ENCODE measurements at regions not wholly inside any gene's neighbourhood (a gene's known extent, or its start where the extent isn't known, plus 50 kb on each side); places are given as distances from the start of the nearest gene placed in this dataset.

GRCh38 chr10:65313406-65313805, 1612.4 kb upstream of the LRRTM3 start:
- Mint-ChIP-seq H3K36me3 (ENCODE audit: low read depth) (no peaks in the 10 kb centered on the region), H3K27ac (no peak overlapping the region), H3K27me3 (ENCODE audit: low read depth) (no peaks in the 10 kb centered on the region), H3K4me3 (no peak overlapping the region), H3K4me1 (ENCODE audit: low read depth) (no peaks in the 10 kb centered on the region), H3K9me3 (peaks cover 7% of the 10 kb centered on the region)
- DNase-seq (ENCODE audit: low spot score): no peak

GRCh38 chr10:65314253-65314652, 1611.6 kb upstream of the LRRTM3 start:
- Mint-ChIP-seq H3K4me1 (ENCODE audit: low read depth) (no peaks in the 10 kb centered on the region), H3K4me3 (no peak overlapping the region), H3K36me3 (ENCODE audit: low read depth) (no peaks in the 10 kb centered on the region), H3K27ac (no peak overlapping the region), H3K27me3 (ENCODE audit: low read depth) (no peaks in the 10 kb centered on the region), H3K9me3 (peaks cover under 1% of the 10 kb centered on the region)
- no peak for DNase-seq (ENCODE audit: low spot score)

GRCh38 chr10:65319493-65319892, 1606.3 kb upstream of the LRRTM3 start:
- Mint-ChIP-seq H3K36me3 (ENCODE audit: low read depth) (no peaks in the 10 kb centered on the region), H3K27ac (no peak overlapping the region), H3K4me1 (ENCODE audit: low read depth) (no peaks in the 10 kb centered on the region), H3K9me3 (peaks cover 3% of the 10 kb centered on the region), H3K27me3 (ENCODE audit: low read depth) (no peaks in the 10 kb centered on the region), H3K4me3 (no peak overlapping the region)
- DNase-seq (ENCODE audit: low spot score): no peak

- no peaks in the 10 kb centered on the region for H3K27me3 Mint-ChIP-seq (ENCODE audit: low read depth)
- H3K4me1 Mint-ChIP-seq (ENCODE audit: low read depth): no peaks in the 10 kb centered on the region
- H3K4me3 Mint-ChIP-seq: no peak overlapping the region
- H3K36me3 Mint-ChIP-seq (ENCODE audit: low read depth): no peaks in the 10 kb centered on the region
- H3K27ac Mint-ChIP-seq: no peak overlapping the region
- peaks cover 3% of the 10 kb centered on the region for H3K9me3 Mint-ChIP-seq
- no peak for DNase-seq (ENCODE audit: low spot score)
These were observed 1605.4 kb upstream of the LRRTM3 start for GRCh38 chr10:65320236-65321026.

GRCh38 chr10:65323802-65324201, 1602.0 kb upstream of the LRRTM3 start:
- no peak overlapping the region for H3K4me3 Mint-ChIP-seq
- peaks cover 3% of the 10 kb centered on the region for H3K9me3 Mint-ChIP-seq
- H3K4me1 Mint-ChIP-seq (ENCODE audit: low read depth): no peaks in the 10 kb centered on the region
- H3K27me3 Mint-ChIP-seq (ENCODE audit: low read depth): no peaks in the 10 kb centered on the region
- H3K36me3 Mint-ChIP-seq (ENCODE audit: low read depth): no peaks in the 10 kb centered on the region
- DNase-seq (ENCODE audit: low spot score): no peak
- no peak overlapping the region for H3K27ac Mint-ChIP-seq

- Mint-ChIP-seq H3K4me3 (no peak overlapping the region), H3K36me3 (ENCODE audit: low read depth) (no peaks in the 10 kb centered on the region), H3K9me3 (peaks cover 3% of the 10 kb centered on the region), H3K27ac (no peak overlapping the region), H3K27me3 (ENCODE audit: low read depth) (no peaks in the 10 kb centered on the region), H3K4me1 (ENCODE audit: low read depth) (no peaks in the 10 kb centered on the region)
- no peak for DNase-seq (ENCODE audit: low spot score)
These were observed 1599.9 kb upstream of the LRRTM3 start for GRCh38 chr10:65325913-65326312.

GRCh38 chr10:65328486-65328885, 1597.3 kb upstream of the LRRTM3 start:
- H3K27me3 Mint-ChIP-seq (ENCODE audit: low read depth): no peaks in the 10 kb centered on the region
- H3K27ac Mint-ChIP-seq: no peak overlapping the region
- H3K4me3 Mint-ChIP-seq: no peak overlapping the region
- peaks cover 3% of the 10 kb centered on the region for H3K9me3 Mint-ChIP-seq
- DNase-seq (ENCODE audit: low spot score): no peak
- no peaks in the 10 kb centered on the region for H3K4me1 Mint-ChIP-seq (ENCODE audit: low read depth)
- no peaks in the 10 kb centered on the region for H3K36me3 Mint-ChIP-seq (ENCODE audit: low read depth)

GRCh38 chr10:65335311-65335710, 1590.5 kb upstream of the LRRTM3 start:
- no peaks in the 10 kb centered on the region for H3K27me3 Mint-ChIP-seq (ENCODE audit: low read depth)
- H3K27ac Mint-ChIP-seq: no peak overlapping the region
- H3K9me3 Mint-ChIP-seq: peaks cover 8% of the 10 kb centered on the region
- no peak overlapping the region for H3K4me3 Mint-ChIP-seq
- DNase-seq (ENCODE audit: low spot score): no peak
- H3K4me1 Mint-ChIP-seq (ENCODE audit: low read depth): no peaks in the 10 kb centered on the region
- H3K36me3 Mint-ChIP-seq (ENCODE audit: low read depth): no peaks in the 10 kb centered on the region

- no peak for DNase-seq (ENCODE audit: low spot score)
- Mint-ChIP-seq H3K9me3 (peaks cover 8% of the 10 kb centered on the region), H3K27me3 (ENCODE audit: low read depth) (no peaks in the 10 kb centered on the region), H3K27ac (no peak overlapping the region), H3K4me3 (no peak overlapping the region), H3K36me3 (ENCODE audit: low read depth) (no peaks in the 10 kb centered on the region), H3K4me1 (ENCODE audit: low read depth) (no peaks in the 10 kb centered on the region)
These were observed 1585.5 kb upstream of the LRRTM3 start for GRCh38 chr10:65340340-65340739.

- no peaks in the 10 kb centered on the region for H3K27me3 Mint-ChIP-seq (ENCODE audit: low read depth)
- H3K36me3 Mint-ChIP-seq (ENCODE audit: low read depth): no peaks in the 10 kb centered on the region
- DNase-seq (ENCODE audit: low spot score): no peak
- H3K9me3 Mint-ChIP-seq: peaks cover 8% of the 10 kb centered on the region
- H3K4me3 Mint-ChIP-seq: no peak overlapping the region
- no peaks in the 10 kb centered on the region for H3K4me1 Mint-ChIP-seq (ENCODE audit: low read depth)
- H3K27ac Mint-ChIP-seq: no peak overlapping the region
These were observed 1584.4 kb upstream of the LRRTM3 start for GRCh38 chr10:65341323-65341925.

GRCh38 chr10:65342245-65342644, 1583.6 kb upstream of the LRRTM3 start:
- H3K9me3 Mint-ChIP-seq: peaks cover 5% of the 10 kb centered on the region
- no peaks in the 10 kb centered on the region for H3K36me3 Mint-ChIP-seq (ENCODE audit: low read depth)

GRCh38 chr10:65346466-65346865, 1579.4 kb upstream of the LRRTM3 start:
- no peaks in the 10 kb centered on the region for H3K27me3 Mint-ChIP-seq (ENCODE audit: low read depth)
- H3K36me3 Mint-ChIP-seq (ENCODE audit: low read depth): no peaks in the 10 kb centered on the region
- no peak for DNase-seq (ENCODE audit: low spot score)
- peaks cover 10% of the 10 kb centered on the region for H3K9me3 Mint-ChIP-seq
- H3K4me1 Mint-ChIP-seq (ENCODE audit: low read depth): no peaks in the 10 kb centered on the region
- no peak overlapping the region for H3K4me3 Mint-ChIP-seq
- H3K27ac Mint-ChIP-seq: no peak overlapping the region

More at GRCh38 chr10:65342245-65342644, 1583.6 kb upstream of the LRRTM3 start:
- Mint-ChIP-seq H3K4me3 (no peak overlapping the region), H3K27me3 (ENCODE audit: low read depth) (no peaks in the 10 kb centered on the region), H3K27ac (no peak overlapping the region), H3K4me1 (ENCODE audit: low read depth) (no peaks in the 10 kb centered on the region)
- DNase-seq (ENCODE audit: low spot score): no peak

- Mint-ChIP-seq H3K27me3 (ENCODE audit: low read depth) (no peaks in the 10 kb centered on the region), H3K9me3 (peaks cover 19% of the 10 kb centered on the region), H3K27ac (no peak overlapping the region), H3K4me3 (no peak overlapping the region), H3K36me3 (ENCODE audit: low read depth) (no peaks in the 10 kb centered on the region), H3K4me1 (ENCODE audit: low read depth) (no peaks in the 10 kb centered on the region)
- DNase-seq (ENCODE audit: low spot score): no peak
These were observed 1577.2 kb upstream of the LRRTM3 start for GRCh38 chr10:65348637-65349036.

- Mint-ChIP-seq H3K27ac (no peak overlapping the region), H3K4me3 (no peak overlapping the region), H3K27me3 (ENCODE audit: low read depth) (no peaks in the 10 kb centered on the region), H3K9me3 (peaks cover 28% of the 10 kb centered on the region), H3K36me3 (ENCODE audit: low read depth) (no peaks in the 10 kb centered on the region), H3K4me1 (ENCODE audit: low read depth) (no peaks in the 10 kb centered on the region)
- no peak for DNase-seq (ENCODE audit: low spot score)
These were observed 1575.2 kb upstream of the LRRTM3 start for GRCh38 chr10:65350611-65351010.

All from T-helper 2 cell treated with Interferon-gamma antibody and Interleukin-4, amounts not matched to agents 5 μg/mL and 100 μg/mL, for 36 hours (primary cell).